DND-41 (cell line): ENCODE measurements at regions not wholly inside any gene's neighbourhood (a gene's known extent, or its start where the extent isn't known, plus 50 kb on each side); places are given as distances from the start of the nearest gene placed in this dataset.

ENCODE experiments used
- ATAC-seq: fragments of 200-7000 bp; cut with Tn5 transposase; 3 replicates; pipeline ENCODE4 v1.9.1; 2021; ENCODE audit warnings: low read depth; ENCODE audit not compliant: insufficient read depth
- DNase-seq: peaks from one replicate; pipeline ENCODE4 v3.0.0-alpha.2; 2020
- H2AFZ ChIP-seq: 2 replicates; pipeline ENCODE4 v1.6.0; 2012; ENCODE audit warnings: low read depth, low read length
- H3K27ac ChIP-seq: 2 replicates; pipeline ENCODE4 v1.5.1; 2012; ENCODE audit warnings: low read length, inconsistent platforms
- H3K27me3 ChIP-seq: fragments of 200-600 bp; sonication (generic); 2 replicates; pipeline ENCODE4 v1.6.0; 2012; ENCODE audit warnings: low read length, mild to moderate bottlenecking, inconsistent platforms; ENCODE audit not compliant: insufficient read depth, poor library complexity
- H3K36me3 ChIP-seq: 2 replicates; pipeline ENCODE4 v1.5.1; 2012; ENCODE audit warnings: low read length, inconsistent platforms; ENCODE audit not compliant: insufficient read depth
- H3K4me1 ChIP-seq: 2 replicates; pipeline ENCODE4 v1.5.1; 2012; ENCODE audit warnings: mild to moderate bottlenecking, low read length; ENCODE audit not compliant: insufficient read depth
- H3K4me2 ChIP-seq: 2 replicates; pipeline ENCODE4 v1.6.0; 2012; ENCODE audit warnings: mild to moderate bottlenecking, moderate library complexity, low read length, inconsistent platforms; ENCODE audit not compliant: insufficient read depth
- H3K4me3 ChIP-seq, 2 experiments: fragments of 200-600 bp in 1 of 2; shearing (Covaris generic) in 1 of 2; 2 replicates each; pipeline ENCODE4 v1.5.1; 2012 to 2016; ENCODE audit warnings: inconsistent platforms in 2 of 2, low read length in 2 of 2, mild to moderate bottlenecking in 2 of 2, low read depth in 1 of 2, moderate library complexity in 1 of 2
- H3K79me2 ChIP-seq: 2 replicates; pipeline ENCODE4 v1.6.0; 2012; ENCODE audit warnings: low read length, inconsistent platforms; ENCODE audit not compliant: insufficient read depth
- H3K9ac ChIP-seq: 2 replicates; pipeline ENCODE4 v1.6.0; 2012; ENCODE audit warnings: low read depth, mild to moderate bottlenecking, inconsistent platforms, low read length, moderate library complexity
- H3K9me3 ChIP-seq: 2 replicates; pipeline ENCODE4 v1.5.1; 2012; ENCODE audit warnings: low read length, moderate library complexity, mild to moderate bottlenecking, inconsistent platforms; ENCODE audit not compliant: insufficient read depth, severe bottlenecking
- H4K20me1 ChIP-seq: 2 replicates; pipeline ENCODE4 v1.6.0; 2012; ENCODE audit warnings: low read length; ENCODE audit not compliant: insufficient read depth
- CTCF ChIP-seq: IDR thresholded peaks from 2 replicates; pipeline ENCODE4 v1.5.1; 2012; ENCODE audit warnings: borderline replicate concordance, low read length, moderate library complexity, mild to moderate bottlenecking; ENCODE audit not compliant: poor library complexity, severe bottlenecking; ENCODE audit errors: extremely low read depth
- EZH2 ChIP-seq: IDR thresholded peaks from 3 replicates; pipeline ENCODE4 v1.6.1; 2012; ENCODE audit warnings: borderline replicate concordance, low read depth, mild to moderate bottlenecking, moderate library complexity, low read length, inconsistent platforms; ENCODE audit not compliant: severe bottlenecking

- H3K4me3 ChIP-seq: no peak overlapping the region
- peaks cover 6% of the 10 kb centered on the region for H3K9me3 ChIP-seq
- no peaks in the 10 kb centered on the region for H3K4me1 ChIP-seq
- no peak overlapping the region for H3K4me2 ChIP-seq
- no peak overlapping the region for H3K9ac ChIP-seq
- H3K27me3 ChIP-seq: no peaks in the 10 kb centered on the region
- TF ChIP-seq CTCF: no peak
- TF ChIP-seq EZH2: no peak
- no peaks in the 10 kb centered on the region for H4K20me1 ChIP-seq
- H3K79me2 ChIP-seq: no peaks in the 10 kb centered on the region
- no peak for ATAC-seq
- DNase-seq: no peak
- no peaks in the 10 kb centered on the region for H3K36me3 ChIP-seq
- H3K27ac ChIP-seq: no peak overlapping the region
- H2AFZ ChIP-seq: no peak overlapping the region
These were observed 182.4 kb downstream of the INHBA start for GRCh38 chr7:41520445-41520844.

- no peak for TF ChIP-seq EZH2
- no peak for TF ChIP-seq CTCF
- ATAC-seq (no peak), DNase-seq (no peak)
- Histone ChIP-seq H3K9ac (no peak overlapping the region), H3K36me3 (no peaks in the 10 kb centered on the region), H2AFZ (no peak overlapping the region), H3K4me3 (no peak overlapping the region), H3K27ac (no peak overlapping the region), H3K79me2 (no peaks in the 10 kb centered on the region), H3K9me3 (no peaks in the 10 kb centered on the region), H3K4me2 (no peak overlapping the region), H4K20me1 (no peaks in the 10 kb centered on the region), H3K4me1 (no peaks in the 10 kb centered on the region), H3K27me3 (no peaks in the 10 kb centered on the region)
These were observed 185.1 kb downstream of the INHBA start for GRCh38 chr7:41517771-41518170.

GRCh38 chr7:41508755-41509154, 194.1 kb downstream of the INHBA start:
- TF ChIP-seq CTCF (no peak), EZH2 (no peak)
- Histone ChIP-seq H3K9ac (no peak overlapping the region), H3K4me2 (no peak overlapping the region), H3K27me3 (peaks cover 3% of the 10 kb centered on the region), H3K79me2 (no peaks in the 10 kb centered on the region), H2AFZ (no peak overlapping the region), H4K20me1 (no peaks in the 10 kb centered on the region), H3K9me3 (no peaks in the 10 kb centered on the region), H3K4me3 (no peak overlapping the region), H3K36me3 (no peaks in the 10 kb centered on the region), H3K4me1 (no peaks in the 10 kb centered on the region), H3K27ac (no peak overlapping the region)
- DNase-seq (no peak), ATAC-seq (no peak)

- Histone ChIP-seq H2AFZ (no peak overlapping the region), H3K27ac (no peak overlapping the region), H3K9me3 (no peaks in the 10 kb centered on the region), H3K27me3 (peaks cover 3% of the 10 kb centered on the region), H3K79me2 (no peaks in the 10 kb centered on the region), H3K4me2 (no peak overlapping the region), H3K9ac (no peak overlapping the region), H3K4me1 (no peaks in the 10 kb centered on the region), H4K20me1 (no peaks in the 10 kb centered on the region), H3K36me3 (no peaks in the 10 kb centered on the region), H3K4me3 (no peak overlapping the region)
- TF ChIP-seq CTCF: no peak
- no peak for TF ChIP-seq EZH2
- no peak for ATAC-seq
- DNase-seq: no peak
These were observed 195.1 kb downstream of the INHBA start for GRCh38 chr7:41507686-41508268.
